ENCODE measurements at regions not wholly inside any gene's neighbourhood (a gene's known extent, or its start where the extent isn't known, plus 50 kb on each side); places are given as distances from the start of the nearest gene placed in this dataset.
"Not testable (repeated sequence)": the region's sequence is repeated elsewhere in the genome, so short reads cannot be mapped to it uniquely, and the experiment has no call there.

DNA sequence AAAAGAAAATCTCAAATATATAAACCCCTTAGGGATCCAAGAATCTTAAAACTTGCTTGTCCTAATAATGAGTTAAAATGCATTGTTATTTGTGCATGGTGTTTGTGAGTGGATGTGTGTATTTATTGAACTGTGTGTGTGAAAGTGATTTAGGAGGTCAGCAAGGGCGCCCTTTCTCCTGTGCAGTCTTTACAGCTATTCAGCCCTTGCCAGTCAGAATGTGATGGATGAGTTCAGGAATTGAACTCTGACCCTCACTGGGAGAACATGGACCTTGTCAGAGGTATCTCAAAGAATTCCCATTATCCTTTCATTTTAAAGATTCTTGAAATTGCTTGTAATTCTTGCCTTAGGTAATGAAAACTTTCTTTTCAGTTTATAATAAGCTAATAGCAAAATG lies 493.0 kb upstream of the ADGRL4 start:
- no peak overlapping the region for H3K27ac Mint-ChIP-seq (ENCODE audit: unreplicated experiment)
- no peak for DNase-seq

DNA sequence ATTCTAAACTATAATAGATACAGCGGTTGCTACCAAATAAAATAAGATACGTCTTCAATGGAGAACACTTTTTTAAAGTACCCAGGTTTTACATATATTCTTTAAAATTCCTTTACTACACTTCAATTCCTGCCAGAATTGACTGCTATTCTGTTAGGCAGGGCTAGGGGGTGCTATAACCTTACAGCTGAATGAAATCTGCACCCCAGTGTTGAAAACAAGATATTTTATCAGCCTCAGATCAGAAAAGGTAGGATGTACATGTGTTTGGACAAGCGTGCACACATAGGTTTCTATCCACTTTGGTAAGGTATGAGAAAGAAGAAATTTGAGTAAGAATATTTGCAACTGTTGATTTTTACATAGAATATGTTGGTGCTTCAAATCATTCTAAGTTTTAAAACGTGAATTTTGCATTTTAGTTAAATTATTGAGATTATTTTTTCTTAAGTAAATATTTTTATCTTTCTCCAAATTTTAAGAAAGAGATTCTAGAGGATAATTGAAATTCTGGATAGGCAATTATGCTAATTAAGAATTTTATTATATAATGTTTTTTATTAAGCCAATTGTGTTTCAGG lies 490.8 kb upstream of the ADGRL4 start:
- no TSS peak for BruUV-seq (replicated peaks)
- intact Hi-C loops (cut with micrococcal nuclease; ENCODE audit: unreplicated experiment), result loop anchor here (1.0 to 5.0 kb wide), 2 partner anchors 235 to 721 kb away; no protein-coding TSS in a partner anchor
- Mint-ChIP-seq H3K4me1 (ENCODE audit: low read depth, unreplicated experiment) (no peaks in the 10 kb centered on the region), H3K4me3 (ENCODE audit: low read depth, unreplicated experiment) (no peak overlapping the region), H3K27me3 (ENCODE audit: unreplicated experiment) (no peaks in the 10 kb centered on the region), H3K27ac (ENCODE audit: unreplicated experiment) (no peak overlapping the region), H3K9me3 (ENCODE audit: low read depth, unreplicated experiment) (no peaks in the 10 kb centered on the region), H3K36me3 (ENCODE audit: insufficient read depth, unreplicated experiment) (no peaks in the 10 kb centered on the region)
- TF ChIP-seq, protein P1, sequence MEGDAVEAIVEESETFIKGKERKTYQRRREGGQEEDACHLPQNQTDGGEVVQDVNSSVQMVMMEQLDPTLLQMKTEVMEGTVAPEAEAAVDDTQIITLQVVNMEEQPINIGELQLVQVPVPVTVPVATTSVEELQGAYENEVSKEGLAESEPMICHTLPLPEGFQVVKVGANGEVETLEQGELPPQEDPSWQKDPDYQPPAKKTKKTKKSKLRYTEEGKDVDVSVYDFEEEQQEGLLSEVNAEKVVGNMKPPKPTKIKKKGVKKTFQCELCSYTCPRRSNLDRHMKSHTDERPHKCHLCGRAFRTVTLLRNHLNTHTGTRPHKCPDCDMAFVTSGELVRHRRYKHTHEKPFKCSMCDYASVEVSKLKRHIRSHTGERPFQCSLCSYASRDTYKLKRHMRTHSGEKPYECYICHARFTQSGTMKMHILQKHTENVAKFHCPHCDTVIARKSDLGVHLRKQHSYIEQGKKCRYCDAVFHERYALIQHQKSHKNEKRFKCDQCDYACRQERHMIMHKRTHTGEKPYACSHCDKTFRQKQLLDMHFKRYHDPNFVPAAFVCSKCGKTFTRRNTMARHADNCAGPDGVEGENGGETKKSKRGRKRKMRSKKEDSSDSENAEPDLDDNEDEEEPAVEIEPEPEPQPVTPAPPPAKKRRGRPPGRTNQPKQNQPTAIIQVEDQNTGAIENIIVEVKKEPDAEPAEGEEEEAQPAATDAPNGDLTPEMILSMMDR (IDR thresholded peaks at IDR 0.05; ENCODE audit: unreplicated experiment), result peak; percentile 72
- CTCF ChIA-PET, result no interaction called here
- DNase-seq, result peak; percentile 65

More for the DNA sequence above, 493.0 kb upstream of the ADGRL4 start:
- no TSS peak for BruUV-seq (replicated peaks)
- H3K4me3 Mint-ChIP-seq (ENCODE audit: low read depth, unreplicated experiment), result no peak overlapping the region
- intact Hi-C loops (cut with micrococcal nuclease; ENCODE audit: unreplicated experiment), result loop anchor here (5.0 kb wide), 1 partner anchor 237 kb away; no protein-coding TSS in a partner anchor
- H3K27me3 Mint-ChIP-seq (ENCODE audit: unreplicated experiment), result no peaks in the 10 kb centered on the region
- H3K36me3 Mint-ChIP-seq (ENCODE audit: insufficient read depth, unreplicated experiment), result no peaks in the 10 kb centered on the region
- TF ChIP-seq, protein P1 (IDR thresholded peaks at IDR 0.05; ENCODE audit: unreplicated experiment), result no peak
- CTCF ChIA-PET, result no interaction called here
- H3K9me3 Mint-ChIP-seq (ENCODE audit: low read depth, unreplicated experiment), result no peaks in the 10 kb centered on the region
- H3K4me1 Mint-ChIP-seq (ENCODE audit: low read depth, unreplicated experiment), result peaks cover 7% of the 10 kb centered on the region

DNA sequence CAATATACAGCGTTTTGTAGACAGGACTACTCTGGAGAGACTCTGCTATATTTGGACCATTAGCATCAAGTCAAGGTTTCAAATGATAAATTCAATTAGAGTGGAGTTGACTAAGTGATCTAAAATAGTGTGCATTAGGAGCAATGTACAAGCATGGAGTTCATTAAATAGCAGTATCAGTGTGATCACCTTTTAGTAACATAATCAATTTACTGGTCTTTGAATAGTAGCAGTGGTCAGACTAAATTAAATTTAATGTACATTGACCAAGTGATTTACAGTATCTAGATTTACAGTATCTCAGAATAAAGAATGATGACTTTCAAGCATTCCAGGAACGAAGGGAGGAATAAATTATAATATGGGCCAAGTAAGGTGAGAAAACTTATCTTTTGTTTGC lies 489.6 kb upstream of the ADGRL4 start:
- H3K9me3 Mint-ChIP-seq (ENCODE audit: low read depth, unreplicated experiment), result peaks cover 1% of the 10 kb centered on the region
- intact Hi-C loops (cut with micrococcal nuclease; ENCODE audit: unreplicated experiment), result loop anchor here (5.0 kb wide), 1 partner anchor 234 kb away; no protein-coding TSS in a partner anchor
- no TSS peak for BruUV-seq (replicated peaks)
- no peak for DNase-seq
- no peaks in the 10 kb centered on the region for H3K36me3 Mint-ChIP-seq (ENCODE audit: insufficient read depth, unreplicated experiment)
- no peaks in the 10 kb centered on the region for H3K4me1 Mint-ChIP-seq (ENCODE audit: low read depth, unreplicated experiment)
- no peak overlapping the region for H3K27ac Mint-ChIP-seq (ENCODE audit: unreplicated experiment)
- TF ChIP-seq, protein P1 (IDR thresholded peaks at IDR 0.05; ENCODE audit: unreplicated experiment), result no peak
- no peak overlapping the region for H3K4me3 Mint-ChIP-seq (ENCODE audit: low read depth, unreplicated experiment)
- H3K27me3 Mint-ChIP-seq (ENCODE audit: unreplicated experiment), result no peaks in the 10 kb centered on the region
- CTCF ChIA-PET, result no interaction called here

DNA sequence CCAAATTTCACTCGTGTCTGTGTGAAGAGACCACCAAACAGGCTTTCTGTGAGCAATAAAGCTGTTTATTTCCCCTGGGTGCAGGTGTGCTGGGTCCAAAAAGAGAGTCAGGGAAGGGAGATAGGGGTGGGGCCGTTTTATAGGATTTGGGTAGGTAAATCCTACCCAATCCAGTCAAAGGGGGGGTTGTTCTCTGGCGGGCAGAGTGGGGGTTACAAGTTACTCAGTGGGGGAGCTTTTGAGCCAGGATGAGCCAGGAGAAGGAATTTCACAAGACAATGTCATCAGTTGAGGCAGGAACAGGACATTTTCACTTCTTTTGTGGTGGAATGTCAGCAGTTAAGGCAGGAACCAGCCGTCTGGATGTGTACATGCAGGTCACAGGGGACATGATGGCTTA lies 487.2 kb upstream of the ADGRL4 start:
- not testable (repeated sequence) for BruUV-seq (replicated peaks)

DNA sequence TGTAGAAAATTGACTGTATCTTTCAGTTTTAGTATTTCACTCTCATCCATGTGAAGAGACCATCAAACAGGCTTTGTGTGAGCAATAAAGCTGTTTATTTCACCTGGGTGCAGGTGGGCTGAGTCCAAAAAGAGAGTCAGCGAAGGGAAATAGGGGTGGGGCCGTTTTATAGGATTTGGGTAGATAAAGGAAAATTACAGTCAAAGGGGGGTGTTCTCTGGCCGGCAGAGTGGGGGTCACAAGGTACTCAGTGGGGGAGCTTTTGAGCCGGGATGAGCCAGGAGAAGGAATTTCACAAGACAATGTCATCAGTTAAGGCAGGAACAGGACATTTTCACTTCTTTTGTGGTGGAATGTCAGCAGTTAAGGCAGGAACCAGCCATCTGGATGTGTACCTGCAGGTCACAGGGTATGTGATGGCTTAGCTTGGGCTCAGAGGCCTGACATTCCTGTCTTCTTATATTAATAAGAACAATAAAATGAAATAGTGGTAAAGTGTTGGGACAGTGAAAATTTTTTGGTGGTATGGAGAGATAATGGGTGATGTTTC lies 482.1 kb upstream of the ADGRL4 start:
- not testable (repeated sequence) for H3K36me3 Mint-ChIP-seq (ENCODE audit: insufficient read depth, unreplicated experiment)

More for the DNA sequence above, 487.2 kb upstream of the ADGRL4 start:
- H3K27me3 Mint-ChIP-seq (ENCODE audit: unreplicated experiment); H3K4me3 Mint-ChIP-seq (ENCODE audit: low read depth, unreplicated experiment); DNase-seq; intact Hi-C loops (cut with micrococcal nuclease; ENCODE audit: unreplicated experiment); H3K27ac Mint-ChIP-seq (ENCODE audit: unreplicated experiment); CTCF ChIA-PET; H3K9me3 Mint-ChIP-seq (ENCODE audit: low read depth, unreplicated experiment); H3K36me3 Mint-ChIP-seq (ENCODE audit: insufficient read depth, unreplicated experiment); H3K4me1 Mint-ChIP-seq (ENCODE audit: low read depth, unreplicated experiment): not testable (repeated sequence)

More for the DNA sequence above, 482.1 kb upstream of the ADGRL4 start:
- H3K27ac Mint-ChIP-seq (ENCODE audit: unreplicated experiment); H3K4me1 Mint-ChIP-seq (ENCODE audit: low read depth, unreplicated experiment); BruUV-seq (replicated peaks); intact Hi-C loops (cut with micrococcal nuclease; ENCODE audit: unreplicated experiment); DNase-seq; H3K27me3 Mint-ChIP-seq (ENCODE audit: unreplicated experiment); H3K9me3 Mint-ChIP-seq (ENCODE audit: low read depth, unreplicated experiment); H3K4me3 Mint-ChIP-seq (ENCODE audit: low read depth, unreplicated experiment): not testable (repeated sequence)
- CTCF ChIA-PET, result interaction anchor here (0.6 to 0.7 kb wide), 2 partner anchors 152 to 1411 kb away, joined by 3 to 4 read pairs; no protein-coding TSS in a partner anchor
